ENCODE measurements at regions not wholly inside any gene's neighbourhood (a gene's known extent, or its start where the extent isn't known, plus 50 kb on each side); places are given as distances from the start of the nearest gene placed in this dataset.

DNA sequence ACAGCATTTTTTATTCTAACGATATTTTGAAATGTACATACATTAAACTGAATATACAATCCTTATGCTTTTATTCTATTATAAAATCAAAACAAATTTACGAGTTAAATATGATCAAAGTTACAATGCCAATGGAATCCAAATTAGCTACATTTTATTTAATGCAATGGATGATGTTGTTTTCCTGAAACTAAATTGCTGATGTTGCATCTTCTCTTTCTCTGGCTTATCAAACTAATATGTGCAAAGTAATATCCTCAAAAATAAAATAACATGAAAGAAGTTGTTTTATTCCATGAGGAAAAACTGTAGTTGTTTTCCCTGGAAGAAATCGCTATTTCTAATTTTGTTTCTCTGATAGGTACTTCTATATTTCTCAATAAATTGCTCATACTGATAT lies 106.8 kb downstream of the ASB9 start:
- no peak overlapping the region for H3K27ac ChIP-seq
- TF ChIP-seq, protein P1, sequence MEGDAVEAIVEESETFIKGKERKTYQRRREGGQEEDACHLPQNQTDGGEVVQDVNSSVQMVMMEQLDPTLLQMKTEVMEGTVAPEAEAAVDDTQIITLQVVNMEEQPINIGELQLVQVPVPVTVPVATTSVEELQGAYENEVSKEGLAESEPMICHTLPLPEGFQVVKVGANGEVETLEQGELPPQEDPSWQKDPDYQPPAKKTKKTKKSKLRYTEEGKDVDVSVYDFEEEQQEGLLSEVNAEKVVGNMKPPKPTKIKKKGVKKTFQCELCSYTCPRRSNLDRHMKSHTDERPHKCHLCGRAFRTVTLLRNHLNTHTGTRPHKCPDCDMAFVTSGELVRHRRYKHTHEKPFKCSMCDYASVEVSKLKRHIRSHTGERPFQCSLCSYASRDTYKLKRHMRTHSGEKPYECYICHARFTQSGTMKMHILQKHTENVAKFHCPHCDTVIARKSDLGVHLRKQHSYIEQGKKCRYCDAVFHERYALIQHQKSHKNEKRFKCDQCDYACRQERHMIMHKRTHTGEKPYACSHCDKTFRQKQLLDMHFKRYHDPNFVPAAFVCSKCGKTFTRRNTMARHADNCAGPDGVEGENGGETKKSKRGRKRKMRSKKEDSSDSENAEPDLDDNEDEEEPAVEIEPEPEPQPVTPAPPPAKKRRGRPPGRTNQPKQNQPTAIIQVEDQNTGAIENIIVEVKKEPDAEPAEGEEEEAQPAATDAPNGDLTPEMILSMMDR (IDR thresholded peaks at IDR 0.05), result no peak
- TF ChIP-seq ZFX (IDR thresholded peaks at IDR 0.05; ENCODE audit: borderline replicate concordance), result no peak

DNA sequence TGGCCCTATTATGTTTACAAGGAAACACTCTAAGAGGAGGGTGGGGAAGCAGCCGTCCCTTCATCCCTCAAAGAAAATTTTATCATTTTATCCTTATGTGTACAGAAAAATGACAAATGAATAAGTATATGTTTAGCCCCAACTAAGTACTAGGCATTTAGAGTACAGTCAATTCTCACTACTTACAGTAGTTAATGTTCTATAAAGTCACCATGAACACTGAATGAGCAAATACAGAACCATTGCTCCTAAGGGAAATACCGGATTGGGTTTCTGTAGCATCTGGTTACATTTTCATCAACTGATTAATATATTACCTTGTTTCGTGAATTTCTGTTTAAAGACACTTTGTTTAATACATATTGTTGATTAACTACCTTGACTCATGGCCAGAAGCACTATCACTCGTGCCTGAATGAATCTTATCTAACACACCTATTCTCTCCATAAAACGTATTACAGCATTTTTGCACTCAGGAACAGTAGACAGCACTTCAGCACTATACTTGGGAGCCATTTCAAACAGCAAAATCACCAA lies 109.3 kb downstream of the ASB9 start:
- TF ChIP-seq, protein P1 (IDR thresholded peaks at IDR 0.05), result no peak
- no peak for TF ChIP-seq ZFX (IDR thresholded peaks at IDR 0.05; ENCODE audit: borderline replicate concordance)
- no peak overlapping the region for H3K27ac ChIP-seq

DNA sequence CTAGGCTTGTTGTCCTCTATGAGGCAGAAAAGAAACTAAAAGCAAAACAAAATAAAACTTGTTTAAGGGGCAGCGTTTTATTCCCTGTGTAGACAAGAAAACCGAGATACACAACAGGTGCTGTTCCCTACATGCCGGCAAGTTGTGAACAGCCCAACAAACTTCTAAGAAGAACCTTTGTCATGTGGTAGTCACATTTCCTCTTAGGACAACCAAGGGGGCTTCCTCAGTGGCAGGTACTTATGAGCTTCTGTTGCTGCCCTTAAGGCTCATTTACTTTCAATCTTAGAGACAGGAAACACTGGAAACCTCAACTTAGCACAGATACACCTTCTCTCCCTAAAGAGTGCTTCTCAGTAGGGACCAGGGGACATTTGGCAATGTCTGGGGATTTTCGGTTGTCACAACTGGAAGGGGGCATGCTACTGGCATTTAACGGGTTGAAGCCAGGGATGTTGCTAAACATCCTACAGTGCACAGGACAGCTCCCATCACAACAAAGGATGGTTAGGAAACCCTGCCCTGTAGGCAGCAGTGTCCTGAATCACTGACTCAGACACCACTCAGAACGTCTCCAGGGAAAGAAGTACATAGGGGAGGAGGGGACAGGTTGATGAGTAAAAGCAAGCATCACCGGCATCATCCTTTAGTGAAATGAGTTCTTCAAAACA lies 111.0 kb downstream of the ASB9 start:
- no peak for TF ChIP-seq ZFX (IDR thresholded peaks at IDR 0.05; ENCODE audit: borderline replicate concordance)
- TF ChIP-seq, protein P1 (IDR thresholded peaks at IDR 0.05), result no peak
- no peak overlapping the region for H3K27ac ChIP-seq

DNA sequence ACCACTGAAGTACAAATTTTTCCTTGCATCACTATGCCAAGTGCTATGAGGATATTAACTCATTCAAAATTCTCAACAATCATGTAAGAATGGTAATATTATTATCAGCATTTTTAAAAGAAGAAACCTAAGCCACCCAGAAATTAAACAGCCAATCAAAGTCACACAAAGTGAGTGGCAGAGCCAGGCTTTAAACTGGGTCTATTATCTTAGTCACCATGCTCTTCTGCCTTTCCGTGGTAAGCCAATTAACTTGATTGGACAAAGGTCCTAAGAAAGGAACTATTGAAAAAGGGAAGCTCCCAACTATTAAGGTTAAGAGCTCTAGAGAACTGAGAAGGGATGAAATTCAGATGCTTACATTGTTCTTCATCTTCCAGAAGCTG lies 111.5 kb downstream of the ASB9 start:
- TF ChIP-seq ZFX (IDR thresholded peaks at IDR 0.05; ENCODE audit: borderline replicate concordance), result no peak
- TF ChIP-seq, protein P1 (IDR thresholded peaks at IDR 0.05), result no peak
- H3K27ac ChIP-seq, result no peak overlapping the region

DNA sequence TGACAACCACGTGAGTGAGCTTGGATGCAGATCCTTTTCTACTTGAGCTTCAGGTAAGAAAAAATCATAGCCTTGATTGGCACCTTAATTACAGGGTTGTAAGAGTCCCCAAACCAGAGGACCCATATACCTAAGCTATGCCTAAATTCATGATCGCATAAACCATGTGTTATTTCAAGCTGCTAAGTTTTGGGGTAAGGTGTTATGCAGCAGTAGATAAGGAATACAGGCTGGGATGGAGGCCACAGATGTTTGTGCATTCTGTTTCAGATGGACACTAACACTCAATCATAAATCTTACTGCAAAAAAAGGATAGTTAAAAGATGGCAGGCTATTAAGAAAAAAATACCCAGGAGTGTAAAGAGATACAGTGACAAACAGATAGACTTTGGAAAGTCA lies 112.3 kb downstream of the ASB9 start:
- no peak overlapping the region for H3K27ac ChIP-seq
- TF ChIP-seq, protein P1 (IDR thresholded peaks at IDR 0.05), result no peak

DNA sequence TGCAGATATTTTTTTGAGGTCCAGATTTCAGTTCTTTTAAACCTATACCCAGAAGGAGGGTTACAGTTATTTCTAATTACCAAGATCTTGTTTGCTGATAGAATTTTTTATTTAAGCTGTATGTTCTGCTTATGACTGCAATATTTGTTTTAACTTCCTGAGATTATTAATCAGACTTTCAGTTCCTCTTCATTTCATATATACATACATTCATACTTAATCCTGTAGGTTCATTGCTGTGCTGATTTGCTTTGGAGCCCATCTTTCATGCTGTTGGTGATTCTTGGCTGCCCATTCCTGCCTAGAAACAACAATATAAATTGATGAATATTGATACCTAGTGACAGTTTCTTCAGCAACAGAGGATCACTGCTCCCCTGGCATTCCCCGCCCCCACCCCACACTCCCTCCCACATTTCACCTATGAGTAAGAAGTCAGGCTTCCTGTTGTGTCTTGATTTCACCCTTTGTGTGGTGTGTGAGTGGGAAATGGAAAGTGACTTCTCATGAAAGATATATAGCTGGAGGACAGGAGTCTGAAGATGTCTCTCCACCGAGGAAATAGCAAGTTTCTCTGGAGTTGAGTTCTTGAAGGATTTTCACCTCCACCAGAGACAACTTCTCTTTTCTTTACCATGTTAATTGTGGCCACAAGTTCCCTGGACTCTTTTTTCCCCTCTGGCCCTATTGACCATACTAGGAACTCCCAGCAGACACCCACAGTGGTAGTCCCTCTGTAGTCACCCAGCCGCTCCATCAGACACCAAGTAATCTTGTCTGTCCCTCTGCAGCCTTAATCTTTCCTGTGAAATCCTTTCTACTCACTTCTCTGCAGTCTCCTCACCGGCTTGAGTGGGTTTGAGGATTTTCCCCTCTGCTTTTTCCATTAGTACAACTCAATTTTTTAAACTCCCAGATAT lies 118.4 kb downstream of the ASB9 start:
- TF ChIP-seq, protein P1 (IDR thresholded peaks at IDR 0.05), result no peak
- H3K27ac ChIP-seq, result no peak overlapping the region

DNA sequence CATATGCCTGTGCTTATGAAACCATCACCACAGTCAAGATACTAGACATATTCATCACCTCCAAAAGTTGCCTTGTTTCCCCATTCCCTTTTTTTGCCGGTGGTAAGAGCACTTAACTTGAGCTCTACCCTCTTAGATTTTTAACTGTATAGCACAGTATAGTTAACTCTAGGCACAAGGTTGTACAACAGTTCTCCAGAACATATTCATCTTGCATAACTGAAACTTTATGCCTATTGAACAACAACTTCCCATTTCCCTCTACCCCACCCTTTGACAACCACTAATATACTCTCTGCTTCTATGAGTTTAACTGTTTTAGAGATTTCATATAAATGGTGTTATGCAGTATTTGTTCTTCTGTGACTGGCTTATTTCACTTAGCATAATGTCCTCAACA lies 119.3 kb downstream of the ASB9 start:
- TF ChIP-seq, protein P1 (IDR thresholded peaks at IDR 0.05), result no peak
- no peak for TF ChIP-seq ZFX (IDR thresholded peaks at IDR 0.05; ENCODE audit: borderline replicate concordance)
- no peak overlapping the region for H3K27ac ChIP-seq

Data from 22Rv1 (cell line).